Stimulated activated naive CD8-positive, alpha-beta T cell treated with anti-CD3 and anti-CD28 coated beads, Interleukin-15, Interleukin-2, amounts not matched to agents 100 U/mL and 50 U/mL, for 24 hours (primary cell): ENCODE measurements at regions not wholly inside any gene's neighbourhood (a gene's known extent, or its start where the extent isn't known, plus 50 kb on each side); places are given as distances from the start of the nearest gene placed in this dataset.

Source experiments
- ATAC-seq: fragments of 150-1000 bp; cut with Tn5 transposase; one replicate; pipeline ENCODE4 v1.10.0; 2021
- DNase-seq: peaks from one replicate; pipeline ENCODE4 v3.0.0; 2021

DNA sequence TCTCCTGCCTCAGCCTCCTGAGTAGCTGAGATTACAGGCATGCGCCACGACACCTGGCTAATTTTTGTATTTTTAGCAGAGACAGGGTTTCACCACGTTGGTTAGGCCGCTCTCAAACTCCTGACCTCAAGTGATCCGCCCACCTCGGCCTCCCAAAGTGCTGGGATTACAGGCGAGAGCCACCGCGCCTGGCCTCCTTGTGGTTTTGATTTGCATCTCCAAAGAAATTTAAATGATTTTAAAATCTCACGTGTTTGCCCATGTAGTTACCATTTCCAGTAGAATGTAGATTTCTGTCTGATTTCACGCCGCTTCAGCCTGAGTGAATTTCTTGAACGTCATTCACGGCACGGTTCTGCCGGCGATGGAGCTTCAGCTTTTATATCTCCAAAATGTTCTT, 55.8 kb downstream of the IGF2 start:
- ATAC-seq (no peak), DNase-seq (no peak)

DNA sequence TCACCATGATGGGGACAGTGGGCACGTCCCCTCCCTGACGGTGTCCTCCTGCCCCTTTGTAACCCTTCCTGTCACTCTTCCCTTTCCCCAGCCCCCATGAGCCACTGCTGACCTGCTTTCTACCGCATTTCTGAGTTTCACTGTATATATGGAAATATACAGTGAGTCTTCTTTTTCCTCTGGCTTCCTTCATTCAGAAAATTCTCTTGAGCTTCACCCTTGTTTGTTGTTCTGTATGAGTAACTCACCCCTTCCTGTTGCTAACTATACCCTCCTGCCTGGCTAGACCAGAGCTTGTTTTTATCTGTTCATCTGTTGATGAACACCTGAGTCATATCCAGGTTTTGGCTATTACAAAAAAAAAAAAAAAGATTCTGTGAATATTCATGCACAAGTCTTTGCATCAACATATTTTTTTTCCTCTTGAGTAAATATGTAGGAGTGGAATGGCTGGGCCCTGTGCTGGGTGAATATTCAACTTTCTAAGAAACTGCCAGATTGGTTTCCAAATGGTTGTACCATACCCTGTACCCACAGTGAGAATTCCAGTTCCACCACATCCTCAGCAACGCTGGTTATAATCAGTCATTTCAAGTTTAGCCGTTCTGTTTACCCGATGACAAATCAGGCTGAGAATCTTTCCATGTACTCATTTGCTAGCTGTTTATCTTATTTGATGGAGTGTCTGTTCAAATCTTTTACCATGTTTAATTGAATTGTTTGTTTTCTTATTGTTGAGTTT, 62.0 kb downstream of the IGF2 start:
- ATAC-seq (peak; percentile 92), DNase-seq (peak; percentile 33)

DNA sequence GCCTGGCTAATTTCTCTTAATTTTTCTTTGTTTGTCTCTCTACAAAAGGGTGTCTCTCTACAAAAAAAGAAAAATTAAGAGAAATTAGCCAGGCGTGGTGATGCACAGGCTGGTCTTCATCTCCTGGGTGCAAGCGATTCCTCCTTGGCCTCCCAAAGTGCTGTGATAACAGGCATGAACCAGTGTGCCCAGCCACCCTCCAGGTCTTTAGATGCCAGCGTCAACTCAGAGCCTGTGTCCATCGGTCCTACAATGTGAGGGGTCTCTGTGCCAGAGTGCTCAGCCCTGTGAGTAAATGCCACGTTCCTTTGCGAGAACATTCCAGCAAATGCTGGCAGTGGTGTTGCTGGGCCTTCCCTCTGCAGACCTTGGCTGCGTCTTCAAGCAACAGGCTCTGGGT, 62.7 kb downstream of the IGF2 start:
- ATAC-seq (no peak), DNase-seq (no peak)

DNA sequence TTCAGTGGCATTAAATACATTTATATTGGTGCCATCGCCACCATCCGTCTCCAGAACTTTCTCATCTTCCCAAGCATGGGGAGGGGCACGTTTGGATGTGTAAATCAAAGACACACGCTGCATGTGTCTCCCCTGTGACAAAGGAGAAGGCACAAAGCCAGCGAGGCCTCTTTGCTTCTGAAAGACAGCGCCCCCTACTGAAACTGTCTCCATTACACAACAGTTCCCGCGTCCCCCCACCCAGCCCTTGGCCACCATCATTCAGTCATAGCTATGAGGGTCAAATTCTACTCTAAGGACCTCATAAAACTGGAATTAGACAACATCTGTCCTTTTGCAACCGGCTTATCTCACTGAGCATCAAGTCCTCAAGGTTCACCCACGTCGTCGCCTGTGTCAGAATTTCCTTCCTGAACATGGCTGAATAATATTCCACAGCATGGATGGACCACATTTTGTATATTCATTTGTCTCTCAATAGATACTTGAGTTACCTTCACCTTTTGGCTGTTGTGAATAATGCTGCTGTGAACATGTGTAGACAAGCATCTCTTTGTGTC, 64.8 kb downstream of the IGF2 start:
- DNase-seq (no peak), ATAC-seq (no peak)

DNA sequence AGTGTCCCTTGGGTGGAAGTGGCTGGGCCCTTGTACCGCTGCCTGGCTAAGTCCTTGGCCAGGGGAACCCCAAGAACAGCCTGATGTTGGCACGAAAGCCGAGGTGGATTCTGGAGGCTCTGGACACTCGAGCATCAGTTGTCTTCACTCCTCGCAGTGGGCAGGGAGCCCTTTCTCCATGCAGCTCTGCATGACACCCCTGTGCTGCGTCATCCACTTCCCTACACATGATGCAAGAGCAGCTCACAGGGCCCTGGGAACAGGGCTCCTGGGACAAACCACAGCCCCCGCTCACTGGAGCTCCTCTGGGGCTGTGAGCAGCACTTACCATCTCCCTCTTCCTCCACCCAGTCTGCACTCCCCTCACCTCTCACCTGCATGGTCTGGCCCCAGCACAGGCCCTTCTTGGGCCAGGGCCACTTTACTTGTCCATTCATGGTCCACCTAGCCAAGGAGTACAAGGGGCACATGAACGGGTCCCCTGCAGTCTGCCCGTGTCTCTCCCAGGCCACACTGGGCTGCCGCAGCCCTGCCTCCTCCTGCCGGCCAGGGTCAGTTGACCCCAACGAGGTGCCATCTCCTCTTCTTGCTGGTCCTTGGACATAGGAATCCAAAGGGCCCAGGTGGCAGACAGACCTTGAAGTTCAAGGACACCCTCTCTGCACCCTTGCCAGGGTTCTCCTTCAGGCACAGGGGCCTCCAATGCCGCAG, 66.5 kb downstream of the IGF2 start:
- DNase-seq (no peak), ATAC-seq (no peak)

DNA sequence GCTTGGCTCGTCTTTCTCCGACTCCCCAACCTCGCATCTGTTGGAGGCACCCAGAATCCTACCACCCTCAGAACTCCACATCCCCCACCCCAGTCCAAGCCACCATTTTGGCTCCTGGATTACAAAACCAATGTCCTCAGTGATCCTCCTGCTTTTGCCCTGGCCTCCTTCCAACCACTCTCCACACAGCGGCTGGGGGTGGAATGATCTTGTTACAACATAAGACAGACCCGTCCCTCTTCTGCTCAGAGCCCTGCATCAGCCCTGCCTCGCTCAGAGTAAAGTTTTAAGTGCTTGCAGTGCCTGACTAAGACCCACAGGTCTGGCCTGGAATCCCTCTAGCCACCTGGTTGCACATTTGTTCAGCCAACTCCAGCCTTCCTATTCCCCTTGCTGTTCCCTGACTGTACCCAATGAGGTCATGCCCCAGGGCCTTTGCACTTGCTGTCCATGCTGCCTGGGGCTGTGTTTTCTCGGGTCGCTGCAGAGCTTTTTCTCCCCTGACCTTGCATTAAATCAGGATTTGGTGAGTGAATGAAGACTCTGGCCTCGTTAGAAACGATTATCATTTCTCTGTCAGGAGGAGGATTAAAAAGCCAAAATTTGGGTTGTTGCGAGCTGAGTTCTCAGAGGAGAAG, 67.3 kb downstream of the IGF2 start:
- no peak for DNase-seq
- ATAC-seq, result no peak
